Keratinocyte (primary cell): ENCODE measurements at regions not wholly inside any gene's neighbourhood (a gene's known extent, or its start where the extent isn't known, plus 50 kb on each side); places are given as distances from the start of the nearest gene placed in this dataset.

Source experiments
- DNase-seq: peaks from one replicate; pipeline ENCODE4 v3.0.0-alpha.2; 2011; ENCODE audit warnings: low read depth, missing footprints, low spot score
- FAIRE-seq: peaks from 2 replicates; lab custom pipeline; 2011; peaks lifted over from hg19 to GRCh38; lab: Jason Lieb, UNC
- H2AFZ ChIP-seq: 2 replicates; pipeline ENCODE4 v1.6.0; 2012; ENCODE audit warnings: low read length, control low read depth, inconsistent platforms; ENCODE audit not compliant: control insufficient read depth
- H3K27ac ChIP-seq: 2 replicates; pipeline ENCODE4 v1.5.1; 2011; ENCODE audit warnings: low read length; ENCODE audit not compliant: control insufficient read depth, insufficient read depth
- H3K27me3 ChIP-seq: 3 replicates; pipeline ENCODE4 v1.6.0; 2011; ENCODE audit warnings: low read length; ENCODE audit not compliant: control insufficient read depth, insufficient read depth; ENCODE audit errors: extremely low read depth
- H3K36me3 ChIP-seq, 2 experiments: 2 replicates in 1 of 2; 3 replicates in 1 of 2; pipeline ENCODE4 v1.5.1; 2011; ENCODE audit warnings: low read length in 2 of 2, mild to moderate bottlenecking in 1 of 2; ENCODE audit not compliant: control insufficient read depth in 2 of 2, insufficient read depth in 2 of 2; ENCODE audit errors: extremely low read depth in 1 of 2
- H3K4me1 ChIP-seq: 3 replicates; pipeline ENCODE4 v1.5.1; 2011; ENCODE audit warnings: low read length; ENCODE audit not compliant: control insufficient read depth, insufficient read depth; ENCODE audit errors: extremely low read depth
- H3K4me2 ChIP-seq: 3 replicates; pipeline ENCODE4 v1.6.0; 2011; ENCODE audit warnings: low read depth, low read length; ENCODE audit not compliant: control insufficient read depth, insufficient read depth; ENCODE audit errors: extremely low read depth
- H3K4me3 ChIP-seq, 3 experiments: fragments of 200-600 bp in 1 of 3; sonication (generic) in 1 of 3; 2 replicates in 2 of 3; 3 replicates in 1 of 3; pipeline ENCODE4 v1.5.1; 2011 to 2016; ENCODE audit warnings: low read length in 3 of 3, mild to moderate bottlenecking in 3 of 3, control low read depth in 2 of 3, inconsistent platforms in 1 of 3, low read depth in 1 of 3, mixed read lengths in 1 of 3, mixed run types in 1 of 3, moderate library complexity in 1 of 3; ENCODE audit not compliant: control insufficient read depth in 2 of 3, insufficient read depth in 2 of 3; ENCODE audit errors: extremely low read depth in 1 of 3
- H3K79me2 ChIP-seq: 2 replicates; pipeline ENCODE4 v1.6.0; 2012; ENCODE audit warnings: low read length; ENCODE audit not compliant: control insufficient read depth, insufficient read depth
- H3K9ac ChIP-seq: 3 replicates; pipeline ENCODE4 v1.6.0; 2011; ENCODE audit warnings: low read length; ENCODE audit not compliant: control insufficient read depth, insufficient read depth; ENCODE audit errors: extremely low read depth
- H3K9me1 ChIP-seq: 3 replicates; pipeline ENCODE4 v1.6.0; 2011; ENCODE audit warnings: low read length; ENCODE audit not compliant: control insufficient read depth, insufficient read depth; ENCODE audit errors: extremely low read depth
- H3K9me3 ChIP-seq: 2 replicates; pipeline ENCODE4 v1.5.1; 2012; ENCODE audit warnings: low read depth, low read length; ENCODE audit not compliant: control insufficient read depth
- H4K20me1 ChIP-seq: 3 replicates; pipeline ENCODE4 v1.6.0; 2011; ENCODE audit warnings: low read length; ENCODE audit not compliant: control insufficient read depth, insufficient read depth; ENCODE audit errors: extremely low read depth
- EZH2 ChIP-seq: IDR thresholded peaks from one replicate; pipeline ENCODE4 v1.6.1; 2012; ENCODE audit warnings: inconsistent platforms, mild to moderate bottlenecking, low read length, moderate library complexity
- dilution Hi-C: fragments of 300-500 bp; cut with MboI; formaldehyde crosslinking; loops from one replicate; pipeline ENCODE4 v1.7.0; 2020; ENCODE audit warnings: low sequenced_read_pairs; ENCODE audit not compliant: extremely low pct_ligation_motif_present
- TF ChIP-seq, protein P1 (sequence below), 3 experiments: IDR thresholded peaks in 1 of 3; conservative IDR thresholded peaks in 1 of 3; optimal IDR thresholded peaks in 1 of 3; 2 replicates in 2 of 3; 3 replicates in 1 of 3; pipeline versions ENCODE3 to v1.5.1; 2011; ENCODE audit warnings: low read length in 3 of 3, mild to moderate bottlenecking in 3 of 3, moderate library complexity in 2 of 3, control low read depth in 1 of 3, inconsistent platforms in 1 of 3; ENCODE audit not compliant: insufficient read depth in 2 of 3; ENCODE audit errors: extremely low read depth in 1 of 3

DNA sequence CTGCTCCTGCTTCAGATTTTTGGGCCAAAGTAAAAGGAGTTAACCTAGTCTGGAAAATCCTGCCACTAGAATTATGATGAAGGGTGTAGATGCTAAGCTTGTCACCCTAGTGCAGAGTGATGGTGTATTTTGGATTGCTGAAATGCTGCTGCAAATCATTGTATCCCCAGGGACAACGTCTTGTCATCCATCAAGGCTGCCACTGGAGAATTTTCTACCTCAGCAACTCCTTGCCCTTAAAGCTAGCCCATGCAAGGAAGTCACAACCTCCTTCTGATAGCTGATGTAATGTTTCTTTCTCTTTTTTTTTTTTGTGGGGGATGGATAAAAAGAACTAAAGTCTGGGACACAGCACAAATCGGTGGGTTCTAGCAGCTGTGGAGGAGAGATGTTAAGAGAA is 139.4 kb upstream of the FRMD6 start:
- H3K27me3 ChIP-seq = no peaks in the 10 kb centered on the region
- H3K79me2 ChIP-seq = peaks cover 94% of the 10 kb centered on the region
- H3K36me3 ChIP-seq = peaks cover 17 to 32% of the 10 kb centered on the region in 2 experiments
- TF ChIP-seq EZH2 = no peak
- TF ChIP-seq, protein P1, sequence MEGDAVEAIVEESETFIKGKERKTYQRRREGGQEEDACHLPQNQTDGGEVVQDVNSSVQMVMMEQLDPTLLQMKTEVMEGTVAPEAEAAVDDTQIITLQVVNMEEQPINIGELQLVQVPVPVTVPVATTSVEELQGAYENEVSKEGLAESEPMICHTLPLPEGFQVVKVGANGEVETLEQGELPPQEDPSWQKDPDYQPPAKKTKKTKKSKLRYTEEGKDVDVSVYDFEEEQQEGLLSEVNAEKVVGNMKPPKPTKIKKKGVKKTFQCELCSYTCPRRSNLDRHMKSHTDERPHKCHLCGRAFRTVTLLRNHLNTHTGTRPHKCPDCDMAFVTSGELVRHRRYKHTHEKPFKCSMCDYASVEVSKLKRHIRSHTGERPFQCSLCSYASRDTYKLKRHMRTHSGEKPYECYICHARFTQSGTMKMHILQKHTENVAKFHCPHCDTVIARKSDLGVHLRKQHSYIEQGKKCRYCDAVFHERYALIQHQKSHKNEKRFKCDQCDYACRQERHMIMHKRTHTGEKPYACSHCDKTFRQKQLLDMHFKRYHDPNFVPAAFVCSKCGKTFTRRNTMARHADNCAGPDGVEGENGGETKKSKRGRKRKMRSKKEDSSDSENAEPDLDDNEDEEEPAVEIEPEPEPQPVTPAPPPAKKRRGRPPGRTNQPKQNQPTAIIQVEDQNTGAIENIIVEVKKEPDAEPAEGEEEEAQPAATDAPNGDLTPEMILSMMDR (optimal IDR thresholded peaks at IDR 0.05 in 1 of 3, IDR thresholded peaks at IDR 0.05 in 1 of 3, conservative IDR thresholded peaks at IDR 0.05 in 1 of 3; ENCODE audit: extremely low read depth in 1 of 3, insufficient read depth in 2 of 3, low read length in 3 of 3) = no peak
- no peak overlapping the region for H3K9ac ChIP-seq
- FAIRE-seq (no peak), DNase-seq (no peak)
- dilution Hi-C loops = no loop called here
- peaks cover 10% of the 10 kb centered on the region for H3K4me1 ChIP-seq
- H3K4me3 ChIP-seq = no peak overlapping the region
- H3K4me2 ChIP-seq = no peak overlapping the region
- H3K9me3 ChIP-seq = no peaks in the 10 kb centered on the region
- no peak overlapping the region for H3K27ac ChIP-seq
- no peaks in the 10 kb centered on the region for H3K9me1 ChIP-seq
- no peak overlapping the region for H2AFZ ChIP-seq
- no peaks in the 10 kb centered on the region for H4K20me1 ChIP-seq

DNA sequence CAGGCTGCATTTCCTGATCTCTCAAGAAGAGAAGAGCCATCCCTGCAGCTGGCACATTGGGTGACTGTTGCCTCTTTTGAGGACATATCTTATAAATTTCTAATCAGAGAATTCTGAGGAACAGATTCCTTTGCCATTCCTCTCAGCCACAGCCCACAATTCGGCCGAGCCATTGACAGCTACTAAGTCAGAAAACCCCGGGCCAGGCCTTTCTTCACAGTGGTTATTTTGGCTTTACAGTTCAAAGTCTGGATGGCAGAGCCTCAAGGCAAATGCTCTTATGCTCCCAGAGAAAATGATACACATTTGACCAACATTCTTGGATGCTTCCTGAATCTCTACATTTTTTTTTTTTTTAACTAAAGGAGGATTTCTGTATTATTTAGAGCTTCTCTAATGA is 138.4 kb upstream of the FRMD6 start:
- H4K20me1 ChIP-seq = no peaks in the 10 kb centered on the region
- DNase-seq (no peak), FAIRE-seq (no peak)
- no peak overlapping the region for H2AFZ ChIP-seq
- no peak overlapping the region for H3K9ac ChIP-seq
- H3K9me3 ChIP-seq = no peaks in the 10 kb centered on the region
- H3K4me1 ChIP-seq = peaks cover 1% of the 10 kb centered on the region
- H3K27me3 ChIP-seq = no peaks in the 10 kb centered on the region
- no peaks in the 10 kb centered on the region for H3K9me1 ChIP-seq
- H3K4me2 ChIP-seq = no peak overlapping the region
- no peak overlapping the region for H3K4me3 ChIP-seq
- H3K36me3 ChIP-seq = peaks cover 17 to 38% of the 10 kb centered on the region in 2 experiments
- H3K27ac ChIP-seq = no peak overlapping the region
- dilution Hi-C loops = no loop called here
- TF ChIP-seq, protein P1 (optimal IDR thresholded peaks at IDR 0.05 in 1 of 3, IDR thresholded peaks at IDR 0.05 in 1 of 3, conservative IDR thresholded peaks at IDR 0.05 in 1 of 3; ENCODE audit: extremely low read depth in 1 of 3, insufficient read depth in 2 of 3, low read length in 3 of 3) = no peak
- no peak for TF ChIP-seq EZH2
- H3K79me2 ChIP-seq = peaks cover 94% of the 10 kb centered on the region
